ENCODE measurements at regions not wholly inside any gene's neighbourhood (a gene's known extent, or its start where the extent isn't known, plus 50 kb on each side); places are given as distances from the start of the nearest gene placed in this dataset.

GRCh38 chr5:68499987-68500386, 284.4 kb downstream of the PIK3R1 start:
- no peak for TF ChIP-seq CTCF (IDR thresholded peaks at IDR 0.05; ENCODE audit: insufficient read depth, missing control alignments)
- FAIRE-seq: no peak
- DNase-seq (ENCODE audit: insufficient read length, low spot score): no peak

- FAIRE-seq (no peak), DNase-seq (ENCODE audit: insufficient read length, low spot score) (no peak)
- TF ChIP-seq CTCF (IDR thresholded peaks at IDR 0.05; ENCODE audit: insufficient read depth, missing control alignments): no peak
These were observed 285.3 kb downstream of the PIK3R1 start for GRCh38 chr5:68500813-68501212.

DNA sequence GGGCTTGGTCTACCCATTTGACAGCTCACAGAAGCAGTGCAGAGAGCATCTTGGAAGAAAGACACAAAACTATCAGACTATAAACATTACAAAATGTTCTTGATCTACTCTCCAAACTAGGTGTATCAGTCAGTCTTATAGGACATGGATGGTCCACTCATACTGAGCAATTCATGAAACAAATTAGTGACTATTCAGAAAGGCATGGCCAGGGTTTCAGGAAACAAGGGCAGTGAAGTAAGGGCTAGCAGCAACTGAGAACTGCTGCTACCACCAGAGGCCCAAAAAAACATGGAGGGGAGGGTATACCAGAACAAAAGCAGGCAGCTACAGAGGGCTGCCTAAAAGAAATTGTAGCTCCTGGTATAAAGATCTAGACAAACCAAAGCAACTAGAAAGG, 287.0 kb downstream of the PIK3R1 start:
- DNase-seq (ENCODE audit: insufficient read length, low spot score): no peak
- no peak for FAIRE-seq
- TF ChIP-seq CTCF (IDR thresholded peaks at IDR 0.05; ENCODE audit: insufficient read depth, missing control alignments): no peak

- no peak for FAIRE-seq
These were observed 288.8 kb downstream of the PIK3R1 start for GRCh38 chr5:68504306-68504705.

GRCh38 chr5:68505917-68506860, 290.6 kb downstream of the PIK3R1 start:
- DNase-seq (ENCODE audit: insufficient read length, low spot score): no peak
- no peak for TF ChIP-seq CTCF (IDR thresholded peaks at IDR 0.05; ENCODE audit: insufficient read depth, missing control alignments)
- FAIRE-seq: no peak

More at GRCh38 chr5:68504306-68504705, 288.8 kb downstream of the PIK3R1 start:
- no peak for TF ChIP-seq CTCF (IDR thresholded peaks at IDR 0.05; ENCODE audit: insufficient read depth, missing control alignments)
- DNase-seq (ENCODE audit: insufficient read length, low spot score): no peak

DNA sequence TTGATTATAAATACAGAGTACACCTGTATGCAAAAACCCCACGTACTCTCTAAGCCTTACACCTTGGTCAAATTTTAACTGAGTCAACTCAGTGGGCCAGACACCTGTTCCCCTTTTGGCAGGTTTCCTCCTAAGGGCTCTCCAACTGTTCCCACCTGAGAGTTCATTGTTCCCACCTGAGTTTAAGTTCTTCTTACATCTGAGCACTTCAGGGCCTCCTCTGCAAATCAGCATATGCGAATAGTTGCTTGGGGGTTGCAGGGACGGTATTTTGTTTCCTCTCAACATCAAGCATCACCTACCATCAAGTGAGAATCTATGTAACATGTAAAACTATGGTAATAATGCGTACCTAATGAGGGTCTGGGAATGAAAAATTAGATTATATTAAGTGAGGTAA, 300.0 kb downstream of the PIK3R1 start:
- no peak for TF ChIP-seq CTCF (IDR thresholded peaks at IDR 0.05; ENCODE audit: insufficient read depth, missing control alignments)
- no peak for FAIRE-seq
- DNase-seq (ENCODE audit: insufficient read length, low spot score): no peak

DNA sequence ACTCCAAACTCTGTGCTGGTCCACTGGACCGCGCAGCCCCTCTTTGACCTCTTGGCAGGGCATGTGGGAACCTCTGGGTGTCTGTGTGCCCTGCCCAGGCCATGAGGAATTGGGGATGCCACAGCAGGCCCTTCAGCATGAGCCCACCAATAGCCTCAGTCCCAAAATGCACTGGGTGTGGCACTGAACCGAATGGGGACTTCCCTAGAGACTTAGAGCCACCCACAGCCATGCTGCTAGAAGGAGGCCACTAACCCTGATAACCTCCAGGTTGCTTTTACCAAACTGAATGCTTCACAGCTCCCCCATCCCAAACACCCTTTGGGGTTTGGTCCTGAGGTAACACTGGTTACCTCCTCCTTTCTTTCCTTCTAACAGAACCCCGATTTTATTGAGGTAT, 302.7 kb downstream of the PIK3R1 start:
- DNase-seq (ENCODE audit: insufficient read length, low spot score) (no peak), FAIRE-seq (no peak)
- TF ChIP-seq CTCF (IDR thresholded peaks at IDR 0.05; ENCODE audit: insufficient read depth, missing control alignments): no peak

All from D721Med (cell line).